WI38 (cell line): ENCODE measurements at regions not wholly inside any gene's neighbourhood (a gene's known extent, or its start where the extent isn't known, plus 50 kb on each side); places are given as distances from the start of the nearest gene placed in this dataset.

Experiments
- H3K4me3 ChIP-seq: 2 replicates; pipeline ENCODE4 v1.5.1; 2011; ENCODE audit warnings: low read depth, mild to moderate bottlenecking, control low read depth, low read length
- TF ChIP-seq, protein P1 (sequence below): IDR thresholded peaks from 2 replicates; pipeline ENCODE4 v1.5.1; 2012; ENCODE audit warnings: low read depth, mild to moderate bottlenecking, control low read depth, low read length

DNA sequence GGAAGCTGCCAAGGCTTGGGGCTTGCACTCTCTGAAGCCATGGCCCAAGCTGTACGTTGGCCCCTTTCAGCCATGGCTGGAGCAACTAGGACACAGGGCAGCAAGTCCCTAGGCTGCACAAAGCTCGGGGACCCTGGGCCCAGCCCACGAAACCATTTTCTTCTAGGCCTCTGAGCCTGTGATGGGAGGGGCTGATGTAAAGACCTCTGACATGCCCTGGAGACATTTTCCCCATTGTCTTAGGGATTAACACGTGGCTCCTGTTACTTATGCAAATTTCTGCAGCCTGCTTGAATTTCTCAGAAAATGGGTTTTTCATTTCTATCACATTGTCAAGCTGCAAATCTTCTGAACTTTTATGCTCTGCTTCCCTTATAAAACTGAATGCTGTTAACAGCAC, 83.0 kb upstream of the DAP start:
- TF ChIP-seq, protein P1, sequence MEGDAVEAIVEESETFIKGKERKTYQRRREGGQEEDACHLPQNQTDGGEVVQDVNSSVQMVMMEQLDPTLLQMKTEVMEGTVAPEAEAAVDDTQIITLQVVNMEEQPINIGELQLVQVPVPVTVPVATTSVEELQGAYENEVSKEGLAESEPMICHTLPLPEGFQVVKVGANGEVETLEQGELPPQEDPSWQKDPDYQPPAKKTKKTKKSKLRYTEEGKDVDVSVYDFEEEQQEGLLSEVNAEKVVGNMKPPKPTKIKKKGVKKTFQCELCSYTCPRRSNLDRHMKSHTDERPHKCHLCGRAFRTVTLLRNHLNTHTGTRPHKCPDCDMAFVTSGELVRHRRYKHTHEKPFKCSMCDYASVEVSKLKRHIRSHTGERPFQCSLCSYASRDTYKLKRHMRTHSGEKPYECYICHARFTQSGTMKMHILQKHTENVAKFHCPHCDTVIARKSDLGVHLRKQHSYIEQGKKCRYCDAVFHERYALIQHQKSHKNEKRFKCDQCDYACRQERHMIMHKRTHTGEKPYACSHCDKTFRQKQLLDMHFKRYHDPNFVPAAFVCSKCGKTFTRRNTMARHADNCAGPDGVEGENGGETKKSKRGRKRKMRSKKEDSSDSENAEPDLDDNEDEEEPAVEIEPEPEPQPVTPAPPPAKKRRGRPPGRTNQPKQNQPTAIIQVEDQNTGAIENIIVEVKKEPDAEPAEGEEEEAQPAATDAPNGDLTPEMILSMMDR = no peak
- no peak overlapping the region for H3K4me3 ChIP-seq

DNA sequence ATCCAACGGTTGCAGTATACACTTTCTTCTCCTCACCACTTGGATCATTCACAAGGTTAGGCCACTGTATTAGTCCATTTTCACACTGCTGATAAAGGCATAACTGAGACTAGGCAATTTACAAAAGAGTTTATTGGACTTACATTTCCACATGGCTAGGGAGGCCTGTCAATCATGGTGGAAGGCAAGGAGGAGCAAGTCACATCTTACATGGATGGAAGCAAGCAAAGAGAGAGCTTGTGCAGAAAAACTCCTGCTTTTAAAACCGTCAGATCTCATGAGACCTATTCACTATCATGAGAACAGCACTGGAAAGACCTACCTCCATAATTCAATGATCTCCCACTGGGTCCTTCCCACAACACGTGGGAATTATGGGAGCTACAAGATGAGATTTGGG, 81.8 kb upstream of the DAP start:
- TF ChIP-seq, protein P1 = no peak
- no peak overlapping the region for H3K4me3 ChIP-seq

DNA sequence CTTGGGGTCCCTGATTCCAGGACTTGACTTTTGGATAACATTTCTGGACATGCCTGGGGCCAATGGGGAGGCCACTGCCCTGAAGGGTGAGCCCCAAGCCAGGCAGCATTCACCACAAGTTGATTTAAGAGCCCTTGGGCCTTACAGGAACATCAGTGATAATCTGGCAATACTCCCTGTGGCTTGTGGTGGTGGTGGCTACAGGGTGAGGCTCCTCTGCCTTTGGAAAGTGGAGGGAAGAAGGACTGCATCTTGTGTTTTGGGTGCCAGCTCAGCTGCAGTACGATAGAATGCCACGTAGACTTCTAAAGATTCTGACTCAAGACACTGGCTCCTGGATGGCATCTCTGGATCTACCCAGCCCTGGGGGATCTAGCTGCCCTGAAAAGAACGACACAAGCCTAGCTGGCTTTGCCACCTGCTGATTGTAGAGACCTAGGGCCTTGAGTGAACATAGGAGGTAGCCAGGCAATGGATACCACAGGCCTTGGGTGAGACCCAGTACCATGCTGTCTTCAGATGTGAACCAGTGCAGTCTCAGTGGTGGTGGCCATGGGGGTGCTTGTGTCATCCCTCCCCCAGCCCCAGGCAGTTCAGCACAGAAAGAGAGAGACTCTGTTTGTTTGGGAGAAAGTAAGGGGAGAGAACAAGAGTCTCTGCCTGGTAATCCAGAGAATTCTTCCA, 79.0 kb upstream of the DAP start:
- H3K4me3 ChIP-seq = no peak overlapping the region
- TF ChIP-seq, protein P1 = no peak

DNA sequence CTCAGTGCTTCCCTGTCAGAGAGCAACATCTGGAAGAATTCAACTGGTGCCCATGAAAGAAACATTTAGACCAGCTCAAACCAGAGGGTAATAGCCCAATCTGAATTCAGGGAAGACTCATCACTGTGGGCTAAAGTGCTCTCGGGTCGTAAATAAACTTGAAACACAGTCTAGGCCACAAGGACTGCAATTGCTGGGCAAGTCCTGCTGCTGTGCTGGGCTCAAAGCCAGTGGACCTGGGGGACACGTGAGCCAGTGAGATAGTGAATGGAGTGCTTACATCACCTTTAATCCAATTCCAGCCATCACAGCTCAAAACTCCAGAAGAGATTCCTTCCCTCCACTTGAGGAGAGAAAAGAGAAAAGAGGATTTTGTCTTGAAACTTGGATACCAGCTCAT, 78.1 kb upstream of the DAP start:
- H3K4me3 ChIP-seq = no peak overlapping the region
- TF ChIP-seq, protein P1 = no peak

DNA sequence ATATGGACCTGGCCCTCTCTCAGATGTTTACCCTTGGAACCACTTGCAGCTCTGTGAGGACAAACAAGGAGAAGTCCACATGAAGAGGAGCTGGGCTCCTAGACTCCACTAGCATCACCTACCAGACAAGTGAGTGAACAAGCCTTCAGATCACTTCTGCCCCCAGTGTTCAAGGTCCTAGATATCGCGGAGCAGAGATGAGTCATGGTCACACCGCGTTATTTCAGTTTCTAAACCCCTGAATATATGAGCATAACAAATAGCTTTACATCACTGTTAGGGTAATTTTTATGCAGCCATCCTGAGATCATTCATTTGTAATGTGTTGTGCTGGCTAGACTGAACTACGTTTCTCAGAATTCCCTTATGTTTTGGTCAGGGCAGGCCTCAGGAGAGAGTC, 77.0 kb upstream of the DAP start:
- TF ChIP-seq, protein P1 = no peak
- no peak overlapping the region for H3K4me3 ChIP-seq

DNA sequence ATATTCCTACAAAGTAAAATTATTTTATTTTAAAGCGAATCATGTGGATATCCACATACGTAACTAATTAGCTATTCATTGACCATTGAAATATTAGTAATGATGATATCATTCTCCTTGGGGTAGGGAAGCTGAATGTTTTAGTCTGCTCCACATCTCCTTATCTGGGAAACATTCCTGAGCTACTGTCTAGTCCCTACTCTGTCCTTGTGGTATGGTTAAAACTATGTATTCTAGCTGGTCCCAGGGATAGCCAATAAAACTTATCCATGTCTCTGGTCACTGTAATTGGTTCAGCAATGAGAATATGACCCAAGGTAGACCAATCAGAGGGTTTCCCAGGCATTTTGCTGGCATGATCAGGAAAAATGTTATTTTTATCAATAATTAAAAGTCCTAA, 76.0 kb upstream of the DAP start:
- H3K4me3 ChIP-seq = no peak overlapping the region
- TF ChIP-seq, protein P1 = no peak

DNA sequence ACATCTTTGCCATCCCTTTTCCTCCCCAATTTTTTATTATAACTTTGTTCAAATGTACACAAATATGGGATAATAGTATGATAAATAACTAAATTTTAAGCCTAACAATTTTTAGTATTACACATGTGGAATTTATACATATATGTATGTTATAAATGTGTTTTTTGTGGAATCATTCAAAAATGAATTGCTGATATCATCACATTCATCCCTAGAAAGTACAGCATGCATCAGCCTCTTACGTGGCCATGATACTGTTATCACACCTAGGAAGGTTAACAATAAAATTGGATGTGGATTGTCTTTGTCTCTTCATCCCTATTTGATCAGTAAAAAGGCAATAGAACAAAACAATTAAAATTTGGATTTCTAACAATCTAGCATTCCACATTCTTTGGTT, 73.7 kb upstream of the DAP start:
- H3K4me3 ChIP-seq = no peak overlapping the region
- TF ChIP-seq, protein P1 = no peak
